ENCODE measurements at regions not wholly inside any gene's neighbourhood (a gene's known extent, or its start where the extent isn't known, plus 50 kb on each side); places are given as distances from the start of the nearest gene placed in this dataset.
"Not testable (repeated sequence)": the region's sequence is repeated elsewhere in the genome, so short reads cannot be mapped to it uniquely, and the experiment has no call there.

DNA sequence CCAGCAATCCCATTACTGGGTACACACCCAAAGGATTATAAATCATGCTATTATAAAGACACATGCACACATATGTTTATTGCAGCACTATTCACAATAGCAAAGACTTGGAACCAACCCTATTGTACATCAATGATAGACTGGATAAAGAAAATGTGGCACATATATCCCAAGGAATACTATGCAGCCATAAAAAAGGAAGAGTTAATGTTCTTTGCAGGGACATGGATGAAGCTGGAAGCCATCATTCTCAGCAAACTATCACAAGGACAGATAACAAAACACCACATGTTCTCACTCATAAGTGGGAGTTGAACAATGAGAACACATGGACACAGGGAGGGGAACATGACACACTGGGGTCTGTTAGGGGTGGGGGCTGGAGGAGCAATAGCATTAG lies 177.2 kb upstream of the TBX18 start:
- H3K4me3 ChIP-seq; H3K36me3 ChIP-seq (replicated peaks); DNase-seq (ENCODE audit: low spot score in 2 of 2); in situ Hi-C loops (cut with MboI; ENCODE audit: low sequenced_read_pairs); H3K27me3 ChIP-seq (ENCODE audit: low read depth); H3K9me3 ChIP-seq; H3K4me1 ChIP-seq: not testable (repeated sequence)

DNA sequence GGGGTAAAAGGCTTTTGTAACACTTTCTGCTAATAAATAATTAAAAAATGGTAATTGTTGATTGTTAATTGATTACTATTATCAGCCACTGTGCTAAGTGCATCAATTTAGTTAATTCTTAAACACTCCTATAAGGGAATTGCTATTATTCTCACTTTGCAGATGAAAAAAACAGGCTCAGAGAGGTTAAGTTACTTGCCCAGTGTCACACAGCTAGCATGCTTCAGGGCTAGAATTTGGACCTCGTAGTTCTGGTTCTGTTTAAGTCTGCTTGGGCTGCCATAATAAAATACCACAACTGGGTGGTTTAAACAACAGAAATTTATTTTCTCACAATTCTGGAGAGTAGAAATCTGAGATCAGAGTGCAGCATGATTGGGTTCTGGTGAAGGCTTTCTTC lies 164.8 kb upstream of the TBX18 start:
- H3K4me1 ChIP-seq: no peaks in the 10 kb centered on the region
- DNase-seq (ENCODE audit: low spot score in 2 of 2): no peak
- H3K4me3 ChIP-seq: no peak overlapping the region
- H3K27me3 ChIP-seq (ENCODE audit: low read depth): no peaks in the 10 kb centered on the region
- no peaks in the 10 kb centered on the region for H3K9me3 ChIP-seq
- in situ Hi-C loops (cut with MboI; ENCODE audit: low sequenced_read_pairs): no loop called here
- no peaks in the 10 kb centered on the region for H3K36me3 ChIP-seq (replicated peaks)

DNA sequence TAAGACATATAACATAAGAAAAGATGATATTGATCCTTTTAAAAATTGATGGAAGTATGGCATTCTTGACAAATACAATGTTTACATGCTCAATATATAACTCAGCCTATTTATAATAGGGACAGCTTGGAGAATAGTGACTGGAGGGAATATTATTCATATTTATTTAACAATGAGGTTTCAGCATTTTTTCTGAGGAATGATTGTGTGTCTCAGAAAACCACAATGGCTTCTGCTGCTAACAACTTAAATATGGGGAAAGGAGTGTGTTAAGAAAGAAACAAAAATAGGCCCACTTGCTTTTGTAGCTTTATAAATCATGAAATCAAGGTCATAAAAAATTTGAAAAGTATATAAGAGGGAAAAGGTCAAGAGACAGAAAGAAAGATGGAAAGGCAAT lies 163.2 kb upstream of the TBX18 start:
- Histone ChIP-seq H3K4me3 (no peak overlapping the region), H3K9me3 (no peaks in the 10 kb centered on the region), H3K27me3 (ENCODE audit: low read depth) (no peaks in the 10 kb centered on the region), H3K36me3 (replicated peaks) (no peaks in the 10 kb centered on the region), H3K4me1 (no peaks in the 10 kb centered on the region)
- in situ Hi-C loops (cut with MboI; ENCODE audit: low sequenced_read_pairs): no loop called here
- no peak for DNase-seq (ENCODE audit: low spot score in 2 of 2)

DNA sequence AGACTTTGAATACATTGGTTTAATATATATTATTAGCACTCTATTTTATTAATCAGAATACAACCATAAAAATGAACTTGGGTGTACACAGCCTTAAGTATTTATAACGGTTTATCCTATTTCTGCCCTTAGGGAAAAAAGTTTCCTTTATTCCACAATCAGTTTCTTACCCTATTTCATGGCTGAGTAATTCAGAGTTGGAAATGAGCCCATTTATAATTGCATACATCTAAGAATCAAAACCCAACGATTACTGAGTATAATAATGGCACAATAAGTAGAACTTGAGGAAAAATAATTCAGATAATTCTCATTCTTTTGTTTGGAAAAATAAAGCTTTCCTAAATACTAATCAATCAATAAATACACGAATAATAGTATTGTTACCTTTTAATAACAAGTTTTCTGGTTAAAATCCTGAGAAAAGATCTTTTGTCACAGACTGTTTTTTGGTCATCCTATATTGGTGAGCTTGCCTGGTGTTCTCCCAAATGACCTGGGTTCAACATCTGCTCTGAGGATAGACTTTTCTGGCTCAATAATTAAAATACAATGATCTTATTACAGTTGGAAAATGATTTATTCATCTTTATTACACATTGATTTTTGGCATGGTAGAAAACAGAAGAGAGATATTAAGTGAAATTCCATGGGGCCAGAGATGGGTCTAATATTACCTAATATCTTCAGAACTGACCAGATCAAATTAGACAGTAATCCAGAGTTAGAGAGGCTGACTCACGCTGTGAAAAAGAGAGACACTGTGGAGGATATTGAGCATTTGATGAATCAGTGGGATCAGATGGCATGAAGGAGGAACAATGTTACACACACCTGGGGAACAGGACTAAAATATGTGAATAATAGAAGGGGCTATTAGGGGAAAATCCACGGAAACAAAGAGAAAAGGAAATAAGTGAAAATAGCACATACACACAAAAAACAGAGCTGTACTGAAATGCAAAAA lies 162.1 kb upstream of the TBX18 start:
- no peaks in the 10 kb centered on the region for H3K36me3 ChIP-seq (replicated peaks)
- no peaks in the 10 kb centered on the region for H3K27me3 ChIP-seq (ENCODE audit: low read depth)
- no peak overlapping the region for H3K4me3 ChIP-seq
- no peak for DNase-seq (ENCODE audit: low spot score in 2 of 2)
- H3K9me3 ChIP-seq: no peaks in the 10 kb centered on the region
- in situ Hi-C loops (cut with MboI; ENCODE audit: low sequenced_read_pairs): no loop called here
- H3K4me1 ChIP-seq: no peaks in the 10 kb centered on the region

DNA sequence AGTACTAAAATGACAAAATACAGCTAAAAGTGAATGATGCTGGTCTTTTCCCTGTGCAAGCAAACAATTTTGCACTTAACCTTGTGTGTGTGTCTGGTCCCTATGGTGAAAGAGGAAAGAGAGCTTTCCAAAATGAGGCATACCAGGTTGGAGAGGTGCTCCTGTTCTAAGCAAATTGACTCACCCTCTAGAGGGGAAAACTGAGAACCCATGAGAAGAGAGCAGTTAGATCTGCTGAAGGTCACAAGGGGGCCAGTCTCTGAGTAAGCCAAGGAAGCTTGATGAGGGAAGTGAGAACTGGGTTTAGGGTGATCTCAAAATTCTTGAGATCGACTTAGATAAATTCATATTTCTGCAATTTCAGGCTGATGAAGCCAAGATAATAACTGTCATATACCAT lies 157.5 kb upstream of the TBX18 start:
- no peak for DNase-seq (ENCODE audit: low spot score in 2 of 2)
- H3K27me3 ChIP-seq (ENCODE audit: low read depth): no peaks in the 10 kb centered on the region
- no peaks in the 10 kb centered on the region for H3K9me3 ChIP-seq
- H3K36me3 ChIP-seq (replicated peaks): no peaks in the 10 kb centered on the region
- in situ Hi-C loops (cut with MboI; ENCODE audit: low sequenced_read_pairs): no loop called here
- H3K4me3 ChIP-seq: no peak overlapping the region
- H3K4me1 ChIP-seq: no peaks in the 10 kb centered on the region

DNA sequence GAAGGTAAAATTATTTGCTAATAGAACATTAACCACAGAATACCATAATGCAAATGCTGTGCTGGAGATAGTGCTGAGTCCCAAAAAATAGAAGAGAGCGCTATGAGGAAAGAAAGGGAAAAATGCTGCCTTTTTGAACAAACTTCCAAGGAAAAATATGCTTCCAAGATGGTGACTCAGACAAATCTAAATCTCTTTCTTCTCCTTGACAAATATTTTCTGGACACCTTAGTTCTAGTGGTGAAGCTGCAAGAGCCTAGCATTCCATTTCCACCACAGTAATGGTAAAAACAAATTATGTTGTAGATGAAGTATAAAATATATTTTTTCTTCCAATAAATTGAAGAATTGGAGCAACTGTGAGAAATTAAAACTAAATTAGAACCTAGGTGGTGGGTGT lies 155.6 kb upstream of the TBX18 start:
- in situ Hi-C loops (cut with MboI; ENCODE audit: low sequenced_read_pairs): no loop called here
- DNase-seq (ENCODE audit: low spot score in 2 of 2): no peak
- Histone ChIP-seq H3K4me1 (no peaks in the 10 kb centered on the region), H3K27me3 (ENCODE audit: low read depth) (no peaks in the 10 kb centered on the region), H3K4me3 (no peak overlapping the region), H3K36me3 (replicated peaks) (no peaks in the 10 kb centered on the region), H3K9me3 (no peaks in the 10 kb centered on the region)

DNA sequence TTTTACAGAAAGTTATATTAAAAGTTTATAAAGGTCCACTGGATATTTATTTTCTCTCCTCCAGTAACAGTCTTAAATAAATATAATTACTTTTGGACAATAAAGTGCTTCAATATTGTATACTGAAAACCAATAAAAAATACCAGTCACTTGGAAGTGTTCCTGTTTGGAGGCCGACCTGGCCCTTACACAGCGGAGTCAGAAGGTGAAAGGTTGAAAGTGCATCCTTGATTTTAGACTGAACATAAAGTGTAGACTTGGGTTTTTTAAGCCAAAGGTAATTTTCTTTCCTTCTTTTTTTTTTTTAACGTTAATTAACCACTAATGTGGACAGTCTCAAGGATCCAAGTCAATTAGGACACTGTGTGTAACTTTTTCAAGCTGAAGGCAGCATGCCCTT lies 152.3 kb upstream of the TBX18 start:
- in situ Hi-C loops (cut with MboI; ENCODE audit: low sequenced_read_pairs): no loop called here
- Histone ChIP-seq H3K36me3 (replicated peaks) (no peaks in the 10 kb centered on the region), H3K4me3 (no peak overlapping the region), H3K9me3 (no peaks in the 10 kb centered on the region), H3K4me1 (no peaks in the 10 kb centered on the region), H3K27me3 (ENCODE audit: low read depth) (no peaks in the 10 kb centered on the region)
- DNase-seq (ENCODE audit: low spot score in 2 of 2): no peak

DNA sequence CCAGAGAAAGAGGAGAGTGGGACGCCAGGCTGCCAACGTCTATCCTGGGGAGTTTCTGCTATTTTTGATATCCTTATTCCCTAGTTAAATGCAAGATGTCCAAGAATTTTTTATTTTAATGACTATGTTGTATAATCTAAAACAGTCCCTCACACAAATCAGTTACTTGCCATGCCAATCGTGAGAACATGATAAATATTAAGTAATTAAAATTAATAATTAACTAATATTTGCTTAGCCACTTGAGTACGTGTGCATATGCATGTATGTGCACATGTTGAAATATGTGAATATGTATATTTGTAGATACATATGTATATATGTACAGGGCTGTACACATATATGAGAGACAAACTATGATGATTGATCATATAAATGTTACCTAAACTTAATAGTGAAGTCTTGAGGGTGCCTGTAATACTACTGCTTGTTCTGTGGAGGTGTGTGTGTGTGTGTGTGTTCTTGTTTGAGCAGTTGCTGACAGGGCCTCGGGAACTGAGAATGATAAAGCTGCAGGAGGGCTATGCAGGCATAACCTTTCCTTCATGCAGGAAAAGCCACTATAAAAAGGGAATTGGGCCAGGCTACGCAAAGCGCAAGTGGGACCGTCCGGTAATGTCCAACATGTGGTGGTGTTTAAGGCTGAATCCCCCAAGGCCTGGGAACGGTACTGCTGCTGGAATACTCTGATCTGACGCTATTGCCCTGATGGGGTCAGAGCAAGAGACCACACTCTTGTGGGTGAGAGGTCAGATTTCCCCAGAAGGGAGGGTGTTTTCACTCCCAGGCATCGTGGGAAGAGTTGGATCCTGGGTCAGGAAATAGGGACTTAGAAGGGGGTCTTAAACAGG lies 148.3 kb upstream of the TBX18 start:
- H3K9me3 ChIP-seq: no peaks in the 10 kb centered on the region
- no peaks in the 10 kb centered on the region for H3K4me1 ChIP-seq
- DNase-seq (ENCODE audit: low spot score in 2 of 2): no peak
- no peaks in the 10 kb centered on the region for H3K36me3 ChIP-seq (replicated peaks)
- in situ Hi-C loops (cut with MboI; ENCODE audit: low sequenced_read_pairs): no loop called here
- H3K27me3 ChIP-seq (ENCODE audit: low read depth): no peaks in the 10 kb centered on the region
- H3K4me3 ChIP-seq: no peak overlapping the region

DNA sequence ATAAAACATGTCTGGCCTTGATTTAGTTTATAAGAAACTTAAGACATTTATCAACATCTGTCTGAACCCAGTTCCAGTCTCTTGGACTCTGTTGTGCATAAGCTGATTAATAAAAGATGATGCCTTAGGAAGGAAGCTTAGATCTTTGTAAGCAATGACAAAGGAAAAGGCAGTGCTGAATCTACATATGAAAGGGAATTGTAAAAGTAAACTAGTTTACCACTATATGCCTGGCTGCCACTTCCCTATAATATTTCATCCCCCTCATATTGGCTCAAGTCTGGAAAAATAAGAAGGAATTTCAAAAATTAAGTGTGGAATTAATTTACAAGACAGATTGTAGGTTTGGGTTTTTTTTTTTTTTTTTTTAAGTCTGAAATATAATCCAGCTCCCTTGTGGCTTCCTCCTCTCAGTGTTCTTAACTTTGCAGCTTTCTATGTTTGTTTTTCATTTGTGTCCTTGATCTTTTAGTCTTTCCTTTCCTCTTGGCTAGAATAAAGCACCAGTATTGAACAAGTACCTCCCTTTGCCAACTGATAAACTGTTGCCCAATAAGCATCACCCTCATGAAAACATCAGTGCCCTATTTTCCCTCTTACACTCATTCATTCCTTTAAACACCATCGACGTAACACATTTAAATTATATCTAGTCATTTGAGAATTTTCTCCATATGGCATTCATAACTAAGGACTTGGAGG lies 146.7 kb upstream of the TBX18 start:
- H3K4me1 ChIP-seq: no peaks in the 10 kb centered on the region
- no peak overlapping the region for H3K4me3 ChIP-seq
- in situ Hi-C loops (cut with MboI; ENCODE audit: low sequenced_read_pairs): no loop called here
- no peaks in the 10 kb centered on the region for H3K27me3 ChIP-seq (ENCODE audit: low read depth)
- no peaks in the 10 kb centered on the region for H3K9me3 ChIP-seq
- DNase-seq (ENCODE audit: low spot score in 2 of 2): peak in 1 of 2 experiments; percentile 59
- H3K36me3 ChIP-seq (replicated peaks): no peaks in the 10 kb centered on the region

DNA sequence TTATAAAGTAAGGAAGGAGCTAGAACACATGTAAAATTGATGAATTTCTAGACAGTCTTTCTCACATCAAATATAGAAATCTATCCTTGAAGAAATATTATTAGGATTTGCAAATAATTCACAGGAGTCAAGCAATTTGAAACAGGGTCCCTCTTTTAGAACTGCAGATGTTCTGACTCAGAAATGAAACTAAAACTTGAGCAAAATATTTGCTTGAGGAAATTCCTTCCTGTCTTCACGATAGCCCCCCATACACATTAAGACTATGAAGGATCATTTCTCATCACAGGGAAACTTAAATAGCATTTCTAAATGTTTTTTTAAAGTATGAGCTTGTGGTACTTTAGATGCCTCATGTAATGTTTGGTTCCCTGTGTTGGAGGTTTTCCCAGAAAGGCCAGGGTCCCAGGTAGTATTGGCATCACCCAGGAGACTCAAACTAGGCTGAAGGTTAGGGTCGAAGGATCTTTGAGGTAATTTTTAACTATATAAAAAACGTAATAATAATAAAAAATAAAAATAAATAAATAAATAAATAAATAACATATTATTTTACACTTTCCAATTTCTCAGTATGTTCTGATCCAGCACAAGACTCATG lies 144.0 kb upstream of the TBX18 start:
- no peaks in the 10 kb centered on the region for H3K36me3 ChIP-seq (replicated peaks)
- DNase-seq (ENCODE audit: low spot score in 2 of 2): no peak
- no peaks in the 10 kb centered on the region for H3K4me1 ChIP-seq
- in situ Hi-C loops (cut with MboI; ENCODE audit: low sequenced_read_pairs): no loop called here
- no peaks in the 10 kb centered on the region for H3K9me3 ChIP-seq
- no peak overlapping the region for H3K4me3 ChIP-seq
- no peaks in the 10 kb centered on the region for H3K27me3 ChIP-seq (ENCODE audit: low read depth)

DNA sequence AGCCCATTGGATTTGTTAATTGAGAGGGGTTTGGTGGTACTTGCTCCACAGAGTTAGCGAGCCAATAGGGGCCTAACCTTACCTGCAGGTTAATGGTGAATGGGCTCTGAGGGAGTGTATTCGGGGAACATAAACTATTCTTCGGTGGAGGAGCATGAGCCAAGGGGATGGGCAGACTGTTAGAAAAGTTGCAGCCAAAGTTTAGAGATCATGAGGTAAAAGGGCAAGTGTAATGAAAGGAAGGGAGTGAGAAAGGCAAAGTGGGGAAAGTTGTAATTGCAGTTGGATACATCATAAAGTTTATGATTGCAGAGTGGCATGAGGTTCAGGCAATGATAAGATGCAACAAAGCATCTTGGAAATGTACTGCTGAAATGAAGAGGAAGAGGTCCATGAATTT lies 142.1 kb upstream of the TBX18 start:
- Histone ChIP-seq H3K9me3 (no peaks in the 10 kb centered on the region), H3K4me1 (no peaks in the 10 kb centered on the region), H3K4me3 (no peak overlapping the region), H3K27me3 (ENCODE audit: low read depth) (no peaks in the 10 kb centered on the region), H3K36me3 (replicated peaks) (no peaks in the 10 kb centered on the region)
- in situ Hi-C loops (cut with MboI; ENCODE audit: low sequenced_read_pairs): no loop called here
- no peak for DNase-seq (ENCODE audit: low spot score in 2 of 2)

DNA sequence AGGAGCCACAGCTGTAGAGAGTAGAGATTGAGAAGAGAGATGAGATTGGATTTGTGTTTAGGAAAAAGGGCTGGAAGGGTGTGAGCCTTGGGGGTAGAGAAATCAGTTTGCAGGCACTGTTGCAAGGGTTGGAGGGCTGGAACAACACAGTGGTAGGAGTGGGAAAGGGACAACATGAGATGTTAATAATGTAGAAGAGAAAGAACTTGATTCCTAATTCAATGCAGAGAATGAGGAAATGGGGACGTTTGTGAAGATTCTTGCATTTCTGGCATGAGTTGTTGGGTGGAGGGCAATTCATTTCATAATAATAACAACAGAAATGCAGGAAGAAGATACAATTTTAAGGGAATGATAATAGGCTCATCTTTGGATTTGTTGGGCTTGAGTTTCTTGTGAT lies 141.4 kb upstream of the TBX18 start:
- H3K9me3 ChIP-seq: no peaks in the 10 kb centered on the region
- in situ Hi-C loops (cut with MboI; ENCODE audit: low sequenced_read_pairs): no loop called here
- no peak overlapping the region for H3K4me3 ChIP-seq
- no peaks in the 10 kb centered on the region for H3K36me3 ChIP-seq (replicated peaks)
- DNase-seq (ENCODE audit: low spot score in 2 of 2): no peak
- no peaks in the 10 kb centered on the region for H3K4me1 ChIP-seq
- H3K27me3 ChIP-seq (ENCODE audit: low read depth): no peaks in the 10 kb centered on the region

DNA sequence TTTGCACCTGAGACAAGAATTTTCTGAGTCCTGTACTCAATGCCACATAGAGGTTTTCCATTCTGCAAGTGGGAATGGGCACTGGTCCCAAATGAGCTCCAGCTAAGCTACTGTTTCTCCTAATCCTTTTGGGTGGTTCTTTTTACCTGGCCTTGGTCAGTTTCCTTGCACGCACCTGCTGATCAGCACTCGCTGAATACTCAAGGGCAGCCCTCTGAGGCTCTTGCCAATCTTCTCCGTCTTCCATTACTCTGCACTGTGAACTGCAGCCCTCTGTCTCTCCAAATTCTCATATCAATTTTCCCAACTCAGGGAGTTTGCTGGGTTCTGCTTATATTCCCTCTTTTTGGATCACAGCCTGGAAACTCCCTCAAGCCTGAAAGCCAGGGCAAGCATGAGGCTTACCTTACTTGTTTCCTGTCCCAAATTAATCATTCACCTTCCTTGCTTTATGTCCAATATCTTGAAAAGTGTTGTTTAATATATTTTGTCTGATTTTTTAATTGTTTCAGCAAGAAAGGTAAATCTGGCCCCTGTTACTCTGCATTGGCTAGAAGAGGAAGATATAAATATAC lies 138.0 kb upstream of the TBX18 start:
- Histone ChIP-seq H3K36me3 (replicated peaks) (no peaks in the 10 kb centered on the region), H3K4me3 (no peak overlapping the region), H3K4me1 (no peaks in the 10 kb centered on the region), H3K27me3 (ENCODE audit: low read depth) (no peaks in the 10 kb centered on the region), H3K9me3 (no peaks in the 10 kb centered on the region)
- in situ Hi-C loops (cut with MboI; ENCODE audit: low sequenced_read_pairs): no loop called here
- no peak for DNase-seq (ENCODE audit: low spot score in 2 of 2)
